ENCODE measurements at regions not wholly inside any gene's neighbourhood (a gene's known extent, or its start where the extent isn't known, plus 50 kb on each side); places are given as distances from the start of the nearest gene placed in this dataset.

- no peaks in the 10 kb centered on the region for H3K36me3 ChIP-seq
- no peak for TF ChIP-seq EP300 (IDR thresholded peaks at IDR 0.05)
- no peak for TF ChIP-seq POLR2A (IDR thresholded peaks at IDR 0.05)
- TF ChIP-seq, protein P1, sequence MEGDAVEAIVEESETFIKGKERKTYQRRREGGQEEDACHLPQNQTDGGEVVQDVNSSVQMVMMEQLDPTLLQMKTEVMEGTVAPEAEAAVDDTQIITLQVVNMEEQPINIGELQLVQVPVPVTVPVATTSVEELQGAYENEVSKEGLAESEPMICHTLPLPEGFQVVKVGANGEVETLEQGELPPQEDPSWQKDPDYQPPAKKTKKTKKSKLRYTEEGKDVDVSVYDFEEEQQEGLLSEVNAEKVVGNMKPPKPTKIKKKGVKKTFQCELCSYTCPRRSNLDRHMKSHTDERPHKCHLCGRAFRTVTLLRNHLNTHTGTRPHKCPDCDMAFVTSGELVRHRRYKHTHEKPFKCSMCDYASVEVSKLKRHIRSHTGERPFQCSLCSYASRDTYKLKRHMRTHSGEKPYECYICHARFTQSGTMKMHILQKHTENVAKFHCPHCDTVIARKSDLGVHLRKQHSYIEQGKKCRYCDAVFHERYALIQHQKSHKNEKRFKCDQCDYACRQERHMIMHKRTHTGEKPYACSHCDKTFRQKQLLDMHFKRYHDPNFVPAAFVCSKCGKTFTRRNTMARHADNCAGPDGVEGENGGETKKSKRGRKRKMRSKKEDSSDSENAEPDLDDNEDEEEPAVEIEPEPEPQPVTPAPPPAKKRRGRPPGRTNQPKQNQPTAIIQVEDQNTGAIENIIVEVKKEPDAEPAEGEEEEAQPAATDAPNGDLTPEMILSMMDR (IDR thresholded peaks at IDR 0.05): no peak
- H3K4me3 ChIP-seq: no peak overlapping the region
- intact Hi-C loops (cut with DNase I): no loop called here
- no peak overlapping the region for H3K27ac ChIP-seq
- DNase-seq: no peak
- no peaks in the 10 kb centered on the region for H3K4me1 ChIP-seq (ENCODE audit: insufficient read depth)
- H3K27me3 ChIP-seq: no peaks in the 10 kb centered on the region
- 85 to 94% (median 92%) methylated on average over 9 of the region's 9 CpGs for WGBS, 3 donors
- H3K9me3 ChIP-seq: no peaks in the 10 kb centered on the region
Measured at GRCh38 chr6:2460216-2460745, 214.9 kb upstream of the GMDS start.

DNA sequence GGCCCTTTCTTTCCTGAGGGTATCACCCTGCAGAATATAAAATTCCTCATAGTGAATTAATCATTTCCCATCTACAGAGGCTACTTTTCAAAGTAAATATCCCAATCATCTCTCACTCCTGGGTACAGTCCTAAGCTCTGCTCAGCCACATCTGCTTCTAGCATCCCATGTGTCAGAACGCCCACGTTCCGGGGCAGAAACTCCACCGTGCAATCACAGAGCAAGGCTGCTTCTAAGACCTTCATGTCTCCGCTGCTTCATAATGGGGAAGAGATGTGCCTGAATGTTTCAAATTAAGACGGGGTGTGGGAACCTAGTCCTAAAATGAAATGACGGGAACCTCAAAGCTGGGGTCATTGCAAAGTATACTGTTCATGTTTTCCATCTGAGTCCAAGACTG, 208.8 kb upstream of the GMDS start:
- intact Hi-C loops (cut with DNase I): no loop called here
- Histone ChIP-seq H3K27me3 (no peaks in the 10 kb centered on the region), H3K4me3 (no peak overlapping the region), H3K4me1 (ENCODE audit: insufficient read depth) (no peaks in the 10 kb centered on the region), H3K27ac (no peak overlapping the region), H3K36me3 (no peaks in the 10 kb centered on the region), H3K9me3 (no peaks in the 10 kb centered on the region)
- TF ChIP-seq POLR2A (IDR thresholded peaks at IDR 0.05) (no peak), EP300 (IDR thresholded peaks at IDR 0.05) (no peak)
- TF ChIP-seq, protein P1 (IDR thresholded peaks at IDR 0.05): no peak
- 78 to 83% (median 82%) methylated on average over 7 of the region's 7 CpGs for WGBS, 3 donors
- DNase-seq: no peak

GRCh38 chr6:2450546-2450945, 205.1 kb upstream of the GMDS start:
- no peak for DNase-seq
- TF ChIP-seq, protein P1 (IDR thresholded peaks at IDR 0.05): no peak
- TF ChIP-seq POLR2A (IDR thresholded peaks at IDR 0.05): no peak
- no peak for TF ChIP-seq EP300 (IDR thresholded peaks at IDR 0.05)
- no peak overlapping the region for H3K4me3 ChIP-seq
- intact Hi-C loops (cut with DNase I): no loop called here
- no peaks in the 10 kb centered on the region for H3K27me3 ChIP-seq
- WGBS, 3 donors: 7 to 39% (median 8%) methylated on average over 12 of the region's 12 CpGs
- no peaks in the 10 kb centered on the region for H3K9me3 ChIP-seq
- H3K36me3 ChIP-seq: no peaks in the 10 kb centered on the region
- no peak overlapping the region for H3K27ac ChIP-seq
- H3K4me1 ChIP-seq (ENCODE audit: insufficient read depth): no peaks in the 10 kb centered on the region

- 88 to 93% (median 92%) methylated on average over 2 of the region's 2 CpGs for WGBS, 3 donors
- H3K4me3 ChIP-seq: no peak overlapping the region
- no peaks in the 10 kb centered on the region for H3K4me1 ChIP-seq (ENCODE audit: insufficient read depth)
- H3K36me3 ChIP-seq: no peaks in the 10 kb centered on the region
- intact Hi-C loops (cut with DNase I): no loop called here
- H3K27ac ChIP-seq: no peak overlapping the region
- DNase-seq: no peak
- TF ChIP-seq POLR2A (IDR thresholded peaks at IDR 0.05) (no peak), EP300 (IDR thresholded peaks at IDR 0.05) (no peak)
- TF ChIP-seq, protein P1 (IDR thresholded peaks at IDR 0.05): no peak
- H3K9me3 ChIP-seq: no peaks in the 10 kb centered on the region
- H3K27me3 ChIP-seq: no peaks in the 10 kb centered on the region
Measured at GRCh38 chr6:2449572-2449940, 204.2 kb upstream of the GMDS start.
